ENCODE measurements at regions not wholly inside any gene's neighbourhood (a gene's known extent, or its start where the extent isn't known, plus 50 kb on each side); places are given as distances from the start of the nearest gene placed in this dataset.

DNA sequence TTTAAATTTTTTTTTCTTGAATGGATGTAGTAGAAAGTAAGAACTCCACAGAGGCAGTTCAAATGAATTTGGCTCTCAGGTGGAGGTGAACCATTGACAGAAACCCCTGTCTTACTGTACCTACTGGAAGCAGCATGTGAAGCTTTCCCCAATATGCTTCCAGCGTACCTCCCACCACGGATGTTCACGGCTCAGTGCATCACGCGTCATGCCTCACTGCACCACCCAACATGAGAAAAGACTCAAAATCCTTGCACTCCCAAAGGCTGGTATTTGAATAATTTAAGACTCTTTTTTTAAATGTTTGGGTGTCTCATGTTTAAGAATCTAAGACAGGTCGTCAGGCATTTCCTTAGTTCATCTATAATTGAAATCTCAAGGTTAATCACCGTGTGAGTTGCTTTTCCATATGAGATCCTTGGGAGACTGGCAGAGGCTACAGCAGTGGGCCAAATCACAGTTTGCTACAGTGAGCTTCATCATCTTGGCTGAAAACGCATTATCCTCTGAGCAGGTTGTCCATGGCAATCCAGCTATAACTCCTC is 846.4 kb downstream of the DCDC2C start:
- TF ChIP-seq, protein P1, sequence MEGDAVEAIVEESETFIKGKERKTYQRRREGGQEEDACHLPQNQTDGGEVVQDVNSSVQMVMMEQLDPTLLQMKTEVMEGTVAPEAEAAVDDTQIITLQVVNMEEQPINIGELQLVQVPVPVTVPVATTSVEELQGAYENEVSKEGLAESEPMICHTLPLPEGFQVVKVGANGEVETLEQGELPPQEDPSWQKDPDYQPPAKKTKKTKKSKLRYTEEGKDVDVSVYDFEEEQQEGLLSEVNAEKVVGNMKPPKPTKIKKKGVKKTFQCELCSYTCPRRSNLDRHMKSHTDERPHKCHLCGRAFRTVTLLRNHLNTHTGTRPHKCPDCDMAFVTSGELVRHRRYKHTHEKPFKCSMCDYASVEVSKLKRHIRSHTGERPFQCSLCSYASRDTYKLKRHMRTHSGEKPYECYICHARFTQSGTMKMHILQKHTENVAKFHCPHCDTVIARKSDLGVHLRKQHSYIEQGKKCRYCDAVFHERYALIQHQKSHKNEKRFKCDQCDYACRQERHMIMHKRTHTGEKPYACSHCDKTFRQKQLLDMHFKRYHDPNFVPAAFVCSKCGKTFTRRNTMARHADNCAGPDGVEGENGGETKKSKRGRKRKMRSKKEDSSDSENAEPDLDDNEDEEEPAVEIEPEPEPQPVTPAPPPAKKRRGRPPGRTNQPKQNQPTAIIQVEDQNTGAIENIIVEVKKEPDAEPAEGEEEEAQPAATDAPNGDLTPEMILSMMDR (IDR thresholded peaks at IDR 0.05) = no peak
- TF ChIP-seq POLR2AphosphoS5 (IDR thresholded peaks at IDR 0.05) (no peak), POLR2A (IDR thresholded peaks at IDR 0.05; ENCODE audit: low read depth) (no peak)
